HG03103 (cell line): ENCODE measurements at regions not wholly inside any gene's neighbourhood (a gene's known extent, or its start where the extent isn't known, plus 50 kb on each side); places are given as distances from the start of the nearest gene placed in this dataset.
A peak's percentile ranks its signal among the peaks of the same experiment; 100 is the strongest.
"Not testable (repeated sequence)": the region's sequence is repeated elsewhere in the genome, so short reads cannot be mapped to it uniquely, and the experiment has no call there.

ENCODE experiments used
- ATAC-seq: cut with Tn5 transposase; IDR thresholded peaks from one replicate; pipeline ENCODE4 v1.9.1; 2021; ENCODE audit warnings: low read depth; ENCODE audit not compliant: unreplicated experiment

DNA sequence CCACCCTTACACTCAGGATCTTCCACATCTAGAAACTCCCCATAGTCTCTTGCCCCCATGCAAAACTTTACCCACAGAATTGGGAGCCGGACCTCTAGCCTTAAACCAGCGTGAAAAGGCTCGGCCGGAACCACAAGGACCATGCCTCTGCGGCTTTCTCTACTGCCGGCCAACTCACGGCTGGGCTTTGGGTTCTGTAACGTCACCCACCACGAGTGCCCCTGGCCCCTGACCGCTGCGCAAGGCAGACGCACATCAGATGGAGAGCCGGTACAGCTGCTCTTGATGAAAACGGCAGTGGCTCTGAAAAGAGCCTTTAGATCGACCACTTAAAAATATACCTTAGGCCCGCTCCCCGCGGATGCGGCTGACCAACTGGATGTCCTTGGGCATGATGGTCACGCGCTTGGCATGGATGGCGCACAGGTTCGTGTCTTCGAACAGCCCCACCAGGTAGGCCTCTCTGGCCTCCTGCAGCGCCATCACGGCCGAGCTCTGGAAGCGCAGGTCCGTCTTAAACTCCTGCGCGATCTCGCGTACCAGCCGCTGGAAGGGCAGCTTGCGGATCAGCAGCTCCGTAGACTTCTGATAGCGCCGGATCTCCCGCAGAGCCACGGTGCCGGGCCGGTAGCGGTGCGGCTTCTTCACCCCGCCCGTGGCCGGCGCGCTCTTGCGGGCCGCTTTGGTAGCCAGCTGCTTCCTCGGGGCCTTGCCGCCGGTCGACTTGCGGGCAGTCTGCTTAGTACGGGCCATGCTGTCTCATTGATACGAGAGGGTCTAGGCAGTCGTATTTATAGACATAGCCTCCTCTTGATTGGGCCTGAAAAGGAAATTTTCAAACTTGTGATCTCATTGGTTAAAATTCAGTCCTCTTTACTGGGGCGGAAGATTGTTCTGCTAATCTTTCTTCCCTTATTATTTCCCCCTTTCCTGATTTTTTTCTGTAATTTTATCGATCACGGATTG is 66.3 kb downstream of the FAM72C start:
- not testable (repeated sequence) for ATAC-seq

DNA sequence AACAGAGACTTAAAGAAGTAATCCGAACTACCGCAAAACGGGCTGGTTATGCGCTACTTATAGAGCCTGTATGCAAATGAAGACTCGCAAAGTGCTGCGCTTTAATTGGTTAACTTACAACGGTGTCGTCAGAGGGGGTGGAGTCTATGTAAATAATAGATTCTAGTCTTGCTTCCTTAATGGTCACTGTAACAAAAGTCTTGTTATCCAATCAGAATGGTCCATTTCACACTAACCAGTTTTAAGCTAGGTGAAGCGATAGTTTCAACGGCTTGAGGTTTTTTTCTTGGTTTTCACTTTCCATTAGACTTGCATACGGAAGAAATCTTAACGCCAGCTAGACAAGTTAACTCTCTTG is 67.2 kb downstream of the FAM72C start:
- not testable (repeated sequence) for ATAC-seq

- ATAC-seq: not testable (repeated sequence)
Measured at GRCh38 chr1:143903899-143904621, 67.7 kb downstream of the FAM72C start.

DNA sequence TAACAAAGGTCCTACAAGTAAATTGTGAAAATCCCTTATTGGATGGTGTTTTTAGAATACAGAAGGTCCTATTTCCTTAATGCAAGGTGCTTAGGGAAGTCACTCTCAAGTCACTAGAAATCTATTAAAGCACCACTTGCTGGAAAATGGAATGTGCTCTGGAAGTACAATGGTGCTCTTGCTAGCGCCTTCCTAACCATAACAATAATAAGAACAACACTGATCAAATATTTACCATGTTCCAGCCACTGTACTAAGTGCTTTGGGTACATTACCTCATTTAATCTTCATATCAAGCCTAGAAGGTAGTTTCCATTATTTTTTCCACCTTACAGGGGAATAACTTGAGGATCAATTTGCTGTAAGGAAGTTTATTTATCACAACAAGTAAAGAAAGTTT is 75.4 kb downstream of the FAM72C start:
- not testable (repeated sequence) for ATAC-seq

DNA sequence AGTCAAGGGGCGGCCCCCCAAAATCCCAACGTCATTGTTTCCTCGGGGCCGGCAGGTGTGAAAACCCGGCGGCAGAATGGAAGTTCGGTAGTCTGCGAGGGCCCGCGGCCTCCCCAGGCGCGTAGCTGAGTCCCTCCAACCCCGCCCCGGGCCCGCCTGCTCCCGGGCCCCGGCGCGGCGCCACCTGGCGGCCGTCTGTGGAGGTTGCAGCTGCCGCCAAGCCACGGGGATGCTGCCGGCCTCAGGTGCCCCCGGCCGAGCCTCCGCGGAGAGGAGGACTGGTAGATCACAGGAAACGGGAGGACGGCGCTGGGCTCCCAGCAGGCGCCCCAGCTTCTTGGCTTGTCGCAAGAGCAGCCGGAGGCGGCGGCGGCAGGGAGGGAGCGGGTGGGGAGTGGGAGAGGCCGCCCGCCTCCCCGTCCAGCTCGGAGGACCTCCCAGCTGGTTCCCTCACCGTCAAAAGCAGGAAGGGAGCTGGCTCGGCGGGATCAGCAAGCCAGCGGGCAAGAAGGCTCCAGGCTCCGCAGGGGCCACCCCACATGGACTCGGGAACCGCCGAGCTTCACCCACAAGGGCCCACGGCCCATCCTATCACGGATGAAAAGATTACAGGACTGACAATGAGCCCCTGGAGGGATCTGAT is 86.7 kb downstream of the FAM72C start:
- ATAC-seq: peak; percentile 77

DNA sequence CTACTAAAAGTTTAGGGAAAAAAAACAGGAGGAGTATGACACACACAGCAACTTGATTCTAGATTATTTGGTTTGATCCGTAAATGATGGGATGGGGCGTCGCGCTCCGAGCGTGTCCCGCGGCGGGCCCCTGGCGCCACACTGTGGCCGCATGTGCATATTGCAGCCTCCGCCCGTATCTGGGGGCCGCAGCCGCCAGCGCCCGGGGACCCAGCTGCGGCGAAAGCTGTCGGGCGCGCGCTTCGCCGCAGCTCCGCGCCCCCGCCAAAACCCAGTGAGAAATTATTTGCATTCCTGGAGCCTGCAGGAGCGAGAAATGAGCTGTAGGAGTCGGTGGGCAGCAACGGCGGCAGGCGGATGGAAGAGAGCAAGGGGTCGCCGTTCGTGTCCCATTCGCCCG is 87.3 kb downstream of the FAM72C start:
- ATAC-seq: peak; percentile 78

GRCh38 chr1:143879757-143880536 is 91.8 kb downstream of the FAM72C start:
- ATAC-seq: not testable (repeated sequence)

- not testable (repeated sequence) for ATAC-seq
Measured at GRCh38 chr1:143875947-143876346, 95.8 kb downstream of the FAM72C start.

GRCh38 chr1:143874625-143875024 is 97.2 kb downstream of the FAM72C start:
- ATAC-seq: not testable (repeated sequence)

GRCh38 chr1:143873650-143874049 is 98.1 kb downstream of the FAM72C start:
- not testable (repeated sequence) for ATAC-seq

- not testable (repeated sequence) for ATAC-seq
Measured at GRCh38 chr1:143870388-143870787, 101.4 kb downstream of the FAM72C start.

GRCh38 chr1:143867590-143868220 is 104.1 kb downstream of the FAM72C start:
- ATAC-seq: not testable (repeated sequence)

DNA sequence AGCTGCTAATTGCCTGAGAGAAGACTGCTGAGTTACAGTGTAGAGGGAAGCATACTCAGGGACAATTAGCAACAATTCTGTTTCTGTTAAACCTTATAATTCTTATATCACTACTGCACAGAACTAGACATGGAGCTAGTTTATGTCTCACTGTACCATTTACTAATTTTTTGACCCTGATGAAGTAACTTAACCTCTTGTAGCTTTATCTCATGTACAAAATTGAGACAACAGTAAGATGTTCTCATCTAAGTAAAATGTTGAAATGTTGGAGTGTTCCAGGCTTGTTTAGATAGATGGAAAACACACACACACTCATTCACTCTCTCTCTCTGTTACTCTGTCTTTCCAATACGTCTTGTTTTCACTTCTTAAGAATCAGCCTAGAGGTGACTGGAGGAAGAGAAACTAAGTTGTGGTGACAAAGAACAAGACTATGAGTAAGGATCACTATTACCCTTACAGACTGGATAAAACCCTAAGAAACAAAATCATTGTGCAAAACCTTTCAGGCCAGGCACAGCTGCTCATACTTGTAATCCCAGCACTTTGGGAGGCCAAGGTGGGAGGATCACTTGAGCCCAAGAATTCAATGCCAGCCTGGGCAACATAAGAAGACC is 107.8 kb downstream of the FAM72C start:
- not testable (repeated sequence) for ATAC-seq

- not testable (repeated sequence) for ATAC-seq
Measured at GRCh38 chr1:143862722-143863121, 109.1 kb downstream of the FAM72C start.

DNA sequence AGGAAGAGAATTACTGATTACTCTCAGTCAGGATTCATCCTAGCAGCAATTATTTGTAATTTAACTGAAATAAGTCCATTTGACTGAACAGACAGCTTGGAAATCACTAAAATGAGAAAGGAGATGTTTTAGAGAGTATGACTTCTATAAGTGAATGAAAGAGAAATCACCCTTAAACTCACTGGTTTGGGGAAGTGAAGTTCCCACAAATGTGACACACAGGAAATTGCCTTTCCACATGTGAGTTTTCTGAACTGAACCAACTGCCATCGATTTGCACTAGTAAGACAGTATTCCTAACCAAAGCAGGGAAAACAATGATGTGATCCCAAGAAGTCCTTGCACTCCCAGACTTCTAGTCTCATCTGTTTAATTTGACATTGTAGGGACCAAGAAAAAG is 110.5 kb downstream of the FAM72C start:
- ATAC-seq: not testable (repeated sequence)

- ATAC-seq: not testable (repeated sequence)
Measured at GRCh38 chr1:143855867-143856266, 115.9 kb downstream of the FAM72C start.

- ATAC-seq: not testable (repeated sequence)
Measured at GRCh38 chr1:143854069-143854468, 117.7 kb downstream of the FAM72C start.

- ATAC-seq: not testable (repeated sequence)
Measured at GRCh38 chr1:143850637-143851036, 121.1 kb downstream of the FAM72C start.

DNA sequence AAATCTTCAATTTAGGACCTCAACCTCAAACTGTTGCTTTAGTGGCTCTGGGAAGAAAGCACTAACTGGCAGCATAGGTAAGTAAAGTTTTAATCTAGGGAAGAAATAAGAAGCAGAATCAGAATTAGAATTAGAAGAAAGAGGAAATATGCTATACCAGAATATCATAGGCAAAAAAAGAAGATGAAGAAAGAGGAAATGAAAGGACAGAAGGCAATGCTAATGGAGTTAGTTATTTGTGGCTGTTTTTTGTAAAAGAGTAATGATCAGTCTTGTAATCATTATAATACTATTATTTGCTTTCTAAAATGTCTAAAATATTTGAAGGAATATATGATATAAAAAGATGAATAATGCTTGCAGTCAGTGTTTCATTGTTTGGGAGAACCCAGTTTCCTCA is 122.9 kb downstream of the FAM72C start:
- ATAC-seq: not testable (repeated sequence)
